Sciatic nerve (tissue), 2 donors: ENCODE measurements at regions not wholly inside any gene's neighbourhood (a gene's known extent, or its start where the extent isn't known, plus 50 kb on each side); places are given as distances from the start of the nearest gene placed in this dataset.
A peak's percentile ranks its signal among the peaks of the same experiment; 100 is the strongest.
"Not testable (repeated sequence)": the region's sequence is repeated elsewhere in the genome, so short reads cannot be mapped to it uniquely, and the experiment has no call there.

ENCODE experiments used
- ATAC-seq: fragments of 200-7000 bp; cut with Tn5 transposase; one replicate; pipeline ENCODE4 v1.9.1; 2020; ENCODE audit warnings: mild to moderate bottlenecking, moderate library complexity
- DNase-seq: peaks from one replicate; pipeline ENCODE4 v3.0.0-alpha.2; 2020; ENCODE audit warnings: low spot score
- intact Hi-C: fragments of 100-400 bp; cut with DNase I; formaldehyde crosslinking; loops from one replicate; pipeline ENCODE4 v1.14.2; 2022
- donor health status: DM: no; HTN: no; CAD: no.
- donor health status: DM: no; HTN: no; CAD: no.

DNA sequence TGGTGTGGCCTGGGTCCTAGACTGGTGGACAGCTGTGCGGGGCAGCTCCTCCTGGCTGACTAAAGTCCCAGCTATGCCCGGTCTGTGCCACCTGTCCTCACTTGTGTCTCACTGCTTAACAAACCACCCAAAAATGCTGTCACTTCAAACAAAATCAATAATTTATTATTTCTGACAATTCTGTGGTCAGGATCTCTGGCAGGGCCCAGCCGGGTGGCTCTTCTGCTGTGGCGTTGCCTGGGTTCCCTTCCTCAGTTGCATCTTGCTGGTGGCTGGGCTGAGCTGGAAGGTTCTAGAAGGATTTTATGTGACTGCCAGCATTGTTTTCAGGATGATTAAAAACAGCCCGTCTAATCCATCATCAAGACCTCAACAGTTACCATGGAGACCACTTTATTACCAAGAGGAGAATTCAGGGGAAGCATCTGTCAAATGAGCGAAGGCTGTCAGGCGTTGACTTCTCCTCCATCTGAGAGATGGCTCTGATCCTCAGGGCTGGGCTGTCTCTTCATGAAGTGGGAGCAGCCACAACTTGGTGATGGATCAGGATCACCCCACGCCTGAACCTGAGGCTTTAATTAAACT lies 280.6 kb upstream of the SFSWAP start:
- intact Hi-C loops = no loop called here
- ATAC-seq (no peak), DNase-seq (no peak)

DNA sequence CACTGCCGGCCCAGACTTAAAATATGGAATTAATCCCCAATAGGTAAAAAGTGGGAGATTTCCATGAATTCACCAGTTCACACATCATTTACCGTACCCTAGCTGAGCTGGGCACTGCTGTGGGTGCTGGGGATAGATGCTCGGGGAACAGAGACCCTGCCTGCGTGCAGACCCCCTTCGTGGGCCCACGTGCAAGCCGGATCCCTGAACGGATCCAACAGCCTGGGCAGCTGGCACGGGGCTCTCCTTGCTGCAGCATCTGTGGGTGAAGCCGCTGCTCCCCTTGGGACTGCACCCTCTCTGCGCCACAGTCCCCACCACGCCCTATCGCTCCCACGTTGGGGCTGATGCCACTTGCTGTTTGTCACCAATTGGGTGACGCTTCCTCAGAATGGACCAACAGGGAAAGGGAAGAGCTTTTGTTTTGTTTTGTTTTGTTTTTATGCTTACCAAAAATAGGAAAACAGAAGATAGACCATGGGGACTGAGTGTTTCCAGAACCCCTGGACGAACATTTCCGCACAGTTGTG lies 279.7 kb upstream of the SFSWAP start:
- not testable (repeated sequence) for DNase-seq, ATAC-seq

DNA sequence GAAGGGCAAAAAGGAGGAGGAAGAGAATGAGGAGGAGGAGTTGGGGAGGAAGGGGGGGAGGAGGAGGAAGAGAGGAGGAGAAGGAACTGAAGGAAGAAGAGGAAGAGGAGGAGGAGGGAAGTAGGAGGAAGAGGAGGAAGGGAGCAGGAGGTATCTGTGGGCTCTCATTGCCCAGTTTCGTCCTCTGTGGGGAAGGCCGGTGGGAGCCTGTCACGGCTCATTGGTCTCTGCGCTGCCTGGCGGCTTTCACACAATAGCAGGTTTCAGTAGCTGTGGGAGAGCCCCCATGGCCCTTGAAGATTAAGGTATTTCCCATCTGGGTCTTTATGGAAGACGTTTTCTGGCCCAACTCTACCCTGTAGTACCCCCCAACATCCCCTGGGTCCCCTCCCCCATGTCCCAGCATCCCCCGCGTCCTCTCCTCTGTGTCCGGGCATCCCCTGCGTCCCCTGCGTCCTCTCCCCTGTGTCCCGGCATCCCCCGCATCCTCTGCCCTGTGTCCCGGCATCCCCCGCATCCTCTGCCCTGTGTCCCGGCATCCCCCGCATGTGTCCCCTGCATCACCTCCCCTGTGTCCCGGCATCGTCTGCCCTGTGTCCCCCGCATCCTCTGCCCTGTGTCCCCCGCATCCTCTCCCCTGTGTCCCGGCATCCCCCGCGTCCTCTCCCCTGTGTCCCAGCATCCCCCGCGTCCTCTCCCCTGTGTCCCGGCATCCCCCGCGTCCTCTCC lies 278.2 kb upstream of the SFSWAP start:
- ATAC-seq (no peak), DNase-seq (no peak)
- intact Hi-C loops = no loop called here

More for the DNA sequence above, 279.7 kb upstream of the SFSWAP start:
- intact Hi-C loops = not testable (repeated sequence)

DNA sequence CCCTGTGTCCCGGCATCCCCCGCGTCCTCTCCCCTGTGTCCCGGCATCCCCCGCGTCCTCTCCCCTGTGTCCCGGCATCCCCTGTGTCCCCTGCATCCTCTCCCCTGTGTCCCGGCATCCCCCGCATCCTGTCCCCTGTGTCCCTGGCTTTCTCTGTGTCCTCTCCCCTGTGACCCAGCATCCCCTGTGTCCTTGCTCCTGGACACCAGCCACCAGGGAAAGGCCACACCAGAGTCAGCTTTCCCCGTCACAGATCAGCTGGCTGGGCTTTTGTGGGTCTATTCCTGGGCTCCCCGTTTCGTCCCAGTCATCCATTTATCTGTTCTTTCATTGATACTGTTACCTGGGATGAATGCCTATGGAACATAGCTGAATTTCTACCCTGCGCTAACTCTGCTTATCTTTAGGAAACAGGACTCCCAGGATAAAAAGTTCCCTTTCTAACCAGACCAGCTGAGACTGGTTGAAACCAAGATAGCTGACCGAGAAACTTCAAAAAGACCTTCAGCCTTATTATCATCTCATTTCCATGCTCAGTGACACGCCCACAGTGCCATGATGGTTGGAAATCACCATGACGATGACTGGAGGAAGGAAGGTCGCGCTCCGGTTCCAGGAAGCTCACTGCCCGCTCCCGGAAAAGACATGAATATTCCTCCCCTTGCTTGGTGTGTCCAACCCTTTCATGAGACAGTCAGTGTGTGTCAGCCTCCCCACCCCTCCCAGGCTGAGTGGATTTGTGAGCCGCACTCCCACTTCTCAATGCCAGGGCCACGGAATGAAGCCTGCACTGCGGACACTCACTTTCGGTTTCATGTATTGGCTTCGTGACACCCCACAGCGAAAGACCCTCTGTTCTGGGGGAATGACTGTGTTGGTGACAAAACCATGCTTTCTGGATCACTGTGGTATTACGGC lies 276.4 kb upstream of the SFSWAP start:
- intact Hi-C loops = no loop called here
- DNase-seq (no peak), ATAC-seq (no peak)

DNA sequence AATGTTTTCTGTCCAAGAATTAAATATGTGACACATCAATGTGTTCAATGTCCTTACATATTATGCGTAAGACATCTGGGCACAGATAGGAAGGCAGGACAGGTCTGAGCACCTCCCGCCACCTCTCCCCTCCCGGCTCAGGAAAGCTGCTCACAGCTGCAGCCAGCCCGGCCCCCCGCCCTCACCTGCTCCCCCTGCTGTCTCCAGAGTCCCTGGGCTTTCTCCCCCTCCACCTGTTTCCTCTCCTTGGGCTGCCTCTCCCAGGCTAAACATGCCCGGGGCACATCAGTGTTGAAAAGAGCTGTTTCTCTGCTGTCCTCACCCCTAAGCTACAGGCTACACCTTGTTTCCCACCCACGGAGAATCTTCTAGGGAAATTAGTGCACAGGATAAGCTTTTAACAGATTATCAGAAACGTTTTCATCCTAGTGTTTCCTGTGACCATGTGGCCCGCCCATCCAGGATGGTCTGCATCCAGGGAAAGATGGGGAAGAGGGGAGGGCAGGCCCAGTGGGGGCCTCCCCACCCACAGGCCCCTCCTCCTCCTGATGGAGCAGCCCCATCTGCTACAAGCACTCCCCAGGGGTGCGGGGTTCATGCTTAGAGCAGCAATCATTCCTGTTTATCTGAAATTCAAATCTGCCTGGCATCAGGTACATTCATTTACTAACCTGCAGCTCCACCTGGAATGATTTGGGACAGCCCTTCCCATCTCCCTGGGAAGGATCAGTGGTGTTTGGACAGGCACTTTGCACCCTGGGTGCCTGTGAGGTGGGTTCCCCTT lies 273.8 kb upstream of the SFSWAP start:
- intact Hi-C loops = no loop called here
- no peak for ATAC-seq
- no peak for DNase-seq

DNA sequence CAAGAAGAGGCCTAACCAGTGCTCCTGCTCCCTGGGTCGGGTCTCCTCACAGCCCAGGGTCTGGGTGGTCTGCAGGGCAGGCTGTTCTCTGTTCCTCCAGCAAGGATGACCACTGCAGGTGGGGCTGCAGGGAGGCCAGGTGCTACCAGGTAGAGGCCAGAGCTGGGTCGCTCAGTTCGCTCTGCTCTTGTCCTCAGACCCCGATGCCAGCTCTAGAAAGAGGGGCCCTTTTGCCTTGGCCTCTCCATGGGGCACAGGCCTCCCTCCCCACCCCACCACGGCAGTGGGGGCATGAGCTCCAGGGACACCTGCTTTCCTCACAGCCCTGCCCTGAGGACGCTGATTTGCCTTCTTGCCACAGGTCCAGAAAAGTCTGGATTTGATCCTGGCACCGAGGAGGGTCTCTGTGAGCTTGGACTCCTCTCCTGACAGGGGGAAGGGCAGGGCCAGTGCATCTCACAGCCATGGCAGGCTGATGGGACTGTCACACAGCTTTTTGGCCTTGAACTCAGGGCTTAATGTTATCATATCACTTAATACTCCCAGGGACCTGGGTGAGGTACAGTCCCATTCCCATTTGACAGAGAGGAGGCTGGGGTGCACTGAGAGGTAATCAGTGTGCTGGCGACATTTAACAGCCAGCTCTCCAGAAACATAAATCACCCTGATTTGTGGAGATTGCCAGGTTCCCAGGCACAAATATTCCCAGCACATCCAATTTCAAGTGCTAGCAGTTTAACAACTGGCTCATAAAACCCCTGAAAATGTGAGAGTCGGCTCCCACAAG lies 273.0 kb upstream of the SFSWAP start:
- ATAC-seq (no peak), DNase-seq (no peak)
- intact Hi-C loops = no loop called here

DNA sequence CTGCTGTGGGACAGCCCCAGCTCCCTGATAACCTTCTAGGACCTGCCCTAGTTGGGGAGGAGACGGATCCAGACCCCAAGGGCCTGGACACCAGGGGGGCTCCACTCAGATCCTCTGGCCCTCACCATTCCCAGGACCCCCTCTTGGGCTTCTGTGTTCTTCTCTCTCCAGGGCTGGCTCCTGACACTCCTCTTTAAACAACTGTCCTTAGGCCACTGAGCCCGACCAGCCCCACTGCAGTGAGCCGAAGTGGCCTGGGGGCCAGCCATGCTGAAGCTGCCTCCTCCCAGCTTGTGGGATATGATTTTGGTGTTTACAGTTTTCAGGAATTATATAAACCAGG lies 272.4 kb upstream of the SFSWAP start:
- ATAC-seq, intact Hi-C loops, DNase-seq: not testable (repeated sequence)

DNA sequence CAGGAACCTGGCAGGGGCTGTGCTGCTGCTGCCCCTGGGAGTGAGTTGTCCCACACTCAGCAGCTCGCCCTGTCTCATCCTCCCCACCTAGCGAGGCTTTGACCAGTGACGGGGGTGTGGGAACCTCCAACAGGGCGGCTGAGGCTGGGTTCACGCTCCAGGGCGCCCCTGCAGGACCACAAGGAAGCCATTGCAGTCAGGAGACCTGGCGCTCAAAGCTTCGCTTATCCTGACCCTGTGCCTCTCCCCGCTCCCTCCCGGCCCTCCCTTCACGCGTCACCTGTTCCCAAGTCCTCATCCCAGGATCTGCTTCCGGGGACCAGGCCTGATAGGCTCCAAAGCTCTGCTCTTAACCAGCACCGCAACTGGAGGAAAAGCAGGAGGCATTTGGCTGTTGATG lies 272.0 kb upstream of the SFSWAP start:
- ATAC-seq (peak; percentile 25), DNase-seq (no peak)
- intact Hi-C loops = no loop called here

DNA sequence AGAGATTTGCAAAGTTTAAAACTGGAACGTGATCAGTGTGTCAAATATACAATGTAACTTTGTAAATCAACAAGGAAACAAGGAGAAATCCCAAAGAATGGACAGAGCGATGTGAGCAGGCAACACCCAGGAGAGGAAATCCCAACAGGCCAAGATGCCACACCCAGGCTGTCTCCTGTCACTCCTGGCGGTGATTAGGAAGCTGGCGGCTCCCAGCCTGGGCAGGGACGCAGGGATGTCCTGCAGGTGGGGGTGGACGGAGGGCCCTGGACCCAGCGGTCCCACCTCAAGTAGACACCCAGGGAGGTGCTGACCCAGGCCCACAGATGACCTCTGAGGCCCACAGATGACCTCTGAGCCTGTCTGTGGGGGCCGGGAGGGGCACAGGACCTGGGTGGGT lies 271.1 kb upstream of the SFSWAP start:
- intact Hi-C loops, DNase-seq, ATAC-seq: not testable (repeated sequence)

DNA sequence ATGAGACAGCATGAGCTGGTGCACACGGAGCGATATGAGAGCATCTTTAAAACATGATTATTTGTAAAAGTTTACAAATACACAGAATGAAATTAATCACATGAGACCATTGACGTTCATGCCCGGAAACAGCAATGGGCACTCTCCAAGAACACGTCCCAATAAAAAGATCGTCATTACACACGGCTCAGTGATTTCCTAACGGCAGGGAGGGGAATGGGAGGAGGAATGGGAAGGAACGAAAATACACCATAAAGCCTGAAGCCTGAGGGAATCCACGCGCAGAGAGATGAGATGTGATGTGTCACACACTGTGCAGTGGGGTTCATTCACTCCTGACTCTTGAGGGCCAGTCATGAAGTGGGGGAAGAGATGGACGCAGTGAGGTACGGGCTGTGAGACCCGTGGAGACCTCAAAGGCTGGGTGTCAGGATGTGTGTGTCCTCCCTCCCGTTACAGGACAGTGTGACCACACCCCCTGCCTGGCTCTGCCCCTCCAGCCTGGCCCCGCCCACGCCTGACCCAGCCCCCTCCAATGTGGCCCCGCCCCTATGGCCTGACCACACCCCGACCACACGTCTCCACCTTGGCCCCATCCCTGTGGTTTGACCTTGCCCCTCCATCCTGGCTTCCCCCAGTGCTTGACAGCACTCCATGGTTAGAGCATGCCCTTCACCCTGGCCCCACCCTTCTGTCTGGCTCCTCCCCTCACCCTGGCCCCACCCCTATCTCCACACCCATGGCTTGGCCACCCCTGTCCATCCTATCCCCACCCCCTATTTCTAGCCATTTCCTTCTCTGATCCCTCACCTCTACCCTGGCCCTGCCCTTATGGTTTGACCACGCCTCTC lies 270.5 kb upstream of the SFSWAP start:
- intact Hi-C loops, ATAC-seq, DNase-seq: not testable (repeated sequence)

DNA sequence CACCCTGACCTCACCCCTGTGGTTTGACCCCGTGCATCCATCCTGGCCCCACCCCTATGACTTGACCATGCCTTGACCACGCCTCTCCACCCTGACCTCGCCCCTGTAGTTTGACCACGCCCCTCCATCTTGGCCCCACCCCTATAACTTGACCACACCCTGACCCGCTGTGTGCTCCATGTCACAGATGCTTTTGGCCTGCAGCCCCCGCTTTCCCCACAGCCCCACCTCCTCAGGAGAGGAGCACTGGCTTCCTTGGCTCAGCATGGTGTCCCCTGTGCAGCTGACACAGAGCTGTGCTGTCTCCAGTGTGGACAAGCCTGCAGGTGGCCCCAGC lies 269.9 kb upstream of the SFSWAP start:
- intact Hi-C loops = no loop called here
- ATAC-seq (peak; percentile 17), DNase-seq (no peak)

DNA sequence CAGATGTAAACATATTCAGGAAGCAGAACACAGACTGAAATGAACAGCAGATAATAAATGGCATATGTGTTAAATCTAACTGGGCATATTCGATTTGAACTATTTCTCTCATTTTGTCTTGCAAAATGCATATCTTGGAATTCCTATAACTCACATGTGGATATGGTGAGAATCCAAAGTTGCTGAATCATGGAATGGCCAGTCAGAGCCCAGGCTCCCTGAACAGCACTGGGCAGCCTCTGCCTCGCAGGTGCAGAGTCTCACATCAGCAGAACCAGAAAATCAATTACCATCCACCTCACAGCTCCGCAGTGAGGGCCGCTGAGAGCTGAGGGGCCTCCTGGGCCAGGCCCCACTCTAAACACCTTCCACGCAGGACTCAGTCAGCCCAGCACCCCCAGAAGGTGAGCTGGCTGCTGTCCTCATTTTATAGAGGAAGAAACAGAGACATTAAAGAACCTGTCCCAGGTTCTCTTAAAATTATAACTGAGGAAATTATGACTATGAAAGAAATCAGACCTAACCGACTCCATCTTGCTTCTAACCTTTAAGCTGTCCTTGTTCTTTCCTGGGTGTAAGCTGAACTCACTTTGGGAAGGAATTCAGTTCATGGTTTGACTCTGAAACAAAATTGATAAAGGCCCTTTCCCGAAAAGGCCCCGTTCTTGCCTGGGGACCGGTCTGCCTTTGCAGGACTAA lies 269.1 kb upstream of the SFSWAP start:
- DNase-seq (no peak), ATAC-seq (no peak)
- intact Hi-C loops = no loop called here

DNA sequence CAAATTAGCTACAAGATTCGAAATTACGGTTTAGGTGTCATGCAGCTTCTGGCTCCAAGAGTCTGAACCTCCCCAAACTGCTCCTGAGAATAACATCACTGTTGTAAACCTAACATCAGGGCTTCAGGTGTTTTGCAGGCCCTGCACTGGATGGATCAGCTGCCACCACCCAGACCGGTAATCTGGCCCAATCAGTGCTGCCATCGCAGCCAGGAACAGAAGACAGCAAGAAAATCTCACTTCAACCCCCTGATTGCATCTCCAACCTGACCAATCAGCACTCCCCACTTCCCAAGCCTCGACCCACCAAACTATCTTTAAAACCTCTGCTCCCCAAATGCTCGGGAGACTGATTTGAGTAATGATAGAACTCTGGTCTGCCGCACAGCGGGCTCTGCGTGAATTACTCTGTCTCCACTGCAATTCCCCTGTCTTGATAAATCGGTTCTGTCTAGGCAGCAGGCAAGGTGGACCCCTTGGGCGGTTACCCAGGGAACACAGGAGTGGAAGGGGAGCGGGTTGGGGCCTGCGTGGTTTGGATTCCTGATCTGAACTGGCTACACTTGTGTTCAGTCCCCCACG lies 268.5 kb upstream of the SFSWAP start:
- no peak for ATAC-seq
- intact Hi-C loops = no loop called here
- no peak for DNase-seq

DNA sequence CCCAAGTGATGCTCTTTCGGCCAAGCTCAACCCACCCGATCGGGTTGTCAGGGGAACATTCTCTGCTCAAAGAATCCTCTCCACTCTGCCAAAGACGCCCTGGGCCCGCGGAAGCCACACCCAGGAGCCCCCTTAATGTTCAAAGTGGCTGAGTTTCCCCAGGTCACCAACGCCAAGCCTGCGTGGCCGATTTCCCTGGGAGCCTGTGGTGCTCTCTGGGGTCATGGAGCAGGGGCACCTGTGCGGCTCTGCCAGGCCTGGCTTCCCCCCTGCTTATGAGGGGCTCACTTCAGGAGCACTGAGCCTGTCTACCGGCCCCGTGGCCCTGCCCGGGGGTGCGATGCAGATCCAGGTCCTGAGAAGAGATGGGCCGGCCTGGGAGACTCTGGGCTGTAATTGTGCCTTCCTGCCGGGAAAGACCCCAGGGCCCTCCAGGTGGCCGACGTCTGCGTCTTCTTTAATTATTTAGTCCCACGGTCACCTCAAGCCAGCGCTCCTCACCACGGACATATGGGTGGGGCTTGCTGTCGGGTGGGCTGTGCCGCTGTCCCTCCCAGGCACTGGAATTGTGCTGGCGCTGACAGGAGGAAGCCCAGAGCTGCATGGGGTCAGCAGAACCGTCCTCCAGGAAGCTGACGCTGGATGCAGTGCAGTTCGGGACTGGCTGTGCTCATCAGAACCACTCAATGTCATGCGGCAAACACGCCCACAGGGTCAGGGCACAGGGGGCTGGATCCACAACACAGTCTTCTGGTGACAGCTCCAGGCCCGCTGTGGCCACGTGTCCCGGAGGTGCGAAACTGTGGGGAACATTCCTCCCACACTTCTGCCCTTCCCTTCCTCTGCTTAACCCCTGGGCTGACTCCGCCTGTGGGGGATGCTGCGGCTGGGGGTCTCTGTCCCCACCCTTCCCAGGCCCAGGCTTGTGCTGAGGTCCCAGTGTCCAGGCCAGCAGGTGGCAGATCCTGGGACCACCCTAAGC lies 267.6 kb upstream of the SFSWAP start:
- intact Hi-C loops = no loop called here
- ATAC-seq (no peak), DNase-seq (no peak)
